RWPE2 (cell line): ENCODE measurements at regions not wholly inside any gene's neighbourhood (a gene's known extent, or its start where the extent isn't known, plus 50 kb on each side); places are given as distances from the start of the nearest gene placed in this dataset.

Experiments used
- ATAC-seq: fragments of 200-7000 bp; cut with Tn5 transposase; 3 replicates; pipeline ENCODE4 v1.9.1; 2021; ENCODE audit warnings: low read depth
- DNase-seq: peaks from one replicate; pipeline ENCODE4 v3.0.0-alpha.2; 2020; ENCODE audit warnings: low spot score
- H3K27ac ChIP-seq: fragments of 450-650 bp; 2 replicates; pipeline ENCODE4 v1.5.1; 2017; ENCODE audit warnings: mild to moderate bottlenecking; ENCODE audit not compliant: poor library complexity, severe bottlenecking
- H3K27me3 ChIP-seq: fragments of 250-450 bp; sonication (Bioruptor Pico); 2 replicates; pipeline ENCODE4 v1.5.1; 2021; ENCODE audit warnings: mild to moderate bottlenecking, moderate library complexity; ENCODE audit not compliant: insufficient read depth, poor library complexity, severe bottlenecking
- H3K36me3 ChIP-seq: fragments of 250-450 bp; sonication (Bioruptor Pico); 2 replicates; pipeline ENCODE4 v1.5.1; 2020; ENCODE audit warnings: low read depth, mild to moderate bottlenecking, moderate library complexity
- H3K4me1 ChIP-seq: fragments of 250-450 bp; sonication (Bioruptor Pico); 2 replicates; pipeline ENCODE4 v1.5.1; 2021; ENCODE audit warnings: mild to moderate bottlenecking, moderate library complexity; ENCODE audit not compliant: insufficient read depth, poor library complexity, severe bottlenecking
- H3K4me3 ChIP-seq: fragments of 250-450 bp; sonication (Bioruptor Pico); 2 replicates; pipeline ENCODE4 v1.5.1; 2021; ENCODE audit warnings: mild to moderate bottlenecking, moderate library complexity; ENCODE audit not compliant: severe bottlenecking
- H3K9me3 ChIP-seq: fragments of 250-450 bp; sonication (Bioruptor Pico); 2 replicates; pipeline ENCODE4 v1.5.1; 2021; ENCODE audit warnings: mild to moderate bottlenecking, moderate library complexity; ENCODE audit not compliant: severe bottlenecking
- CTCF ChIP-seq: fragments of 450-650 bp; IDR thresholded peaks from one replicate; pipeline ENCODE4 v1.5.1; 2017; ENCODE audit warnings: mild to moderate bottlenecking, moderate library complexity; ENCODE audit not compliant: poor library complexity, severe bottlenecking

GRCh38 chr4:33453436-33453835 is 2733.3 kb downstream of the PCDH7 start:
- no peaks in the 10 kb centered on the region for H3K36me3 ChIP-seq
- H3K9me3 ChIP-seq = no peaks in the 10 kb centered on the region
- no peaks in the 10 kb centered on the region for H3K27me3 ChIP-seq
- no peak overlapping the region for H3K27ac ChIP-seq
- no peak overlapping the region for H3K4me3 ChIP-seq
- ATAC-seq (no peak), DNase-seq (no peak)
- TF ChIP-seq CTCF = no peak
- H3K4me1 ChIP-seq = no peaks in the 10 kb centered on the region

DNA sequence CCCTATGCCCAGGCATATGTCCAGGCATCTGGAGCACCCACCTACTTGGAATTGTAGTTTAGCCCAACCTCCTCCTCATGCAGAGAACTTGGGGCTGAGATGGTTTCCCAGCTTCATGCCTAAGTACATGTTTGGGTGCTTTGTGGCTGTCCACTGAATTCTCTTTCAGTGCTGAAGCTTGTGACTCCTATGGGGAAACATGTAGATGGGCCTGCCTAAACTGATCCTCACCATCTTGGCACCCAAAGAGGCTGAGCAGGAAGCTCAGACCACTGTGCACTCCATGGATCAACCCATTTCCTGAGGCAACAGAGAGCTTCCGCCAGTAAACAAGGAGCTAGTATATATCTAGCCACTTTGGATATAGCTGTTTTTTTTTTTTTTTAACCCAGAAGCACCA is 2733.7 kb downstream of the PCDH7 start:
- no peaks in the 10 kb centered on the region for H3K27me3 ChIP-seq
- H3K36me3 ChIP-seq = no peaks in the 10 kb centered on the region
- no peaks in the 10 kb centered on the region for H3K9me3 ChIP-seq
- ATAC-seq = no peak
- no peak overlapping the region for H3K27ac ChIP-seq
- no peak overlapping the region for H3K4me3 ChIP-seq
- H3K4me1 ChIP-seq = no peaks in the 10 kb centered on the region
- no peak for DNase-seq
- no peak for TF ChIP-seq CTCF

- Histone ChIP-seq H3K4me1 (no peaks in the 10 kb centered on the region), H3K4me3 (no peak overlapping the region), H3K27me3 (no peaks in the 10 kb centered on the region), H3K36me3 (no peaks in the 10 kb centered on the region), H3K9me3 (no peaks in the 10 kb centered on the region), H3K27ac (no peak overlapping the region)
- no peak for ATAC-seq
- TF ChIP-seq CTCF = no peak
- no peak for DNase-seq
Measured at GRCh38 chr4:33465565-33465964, 2745.4 kb downstream of the PCDH7 start.

DNA sequence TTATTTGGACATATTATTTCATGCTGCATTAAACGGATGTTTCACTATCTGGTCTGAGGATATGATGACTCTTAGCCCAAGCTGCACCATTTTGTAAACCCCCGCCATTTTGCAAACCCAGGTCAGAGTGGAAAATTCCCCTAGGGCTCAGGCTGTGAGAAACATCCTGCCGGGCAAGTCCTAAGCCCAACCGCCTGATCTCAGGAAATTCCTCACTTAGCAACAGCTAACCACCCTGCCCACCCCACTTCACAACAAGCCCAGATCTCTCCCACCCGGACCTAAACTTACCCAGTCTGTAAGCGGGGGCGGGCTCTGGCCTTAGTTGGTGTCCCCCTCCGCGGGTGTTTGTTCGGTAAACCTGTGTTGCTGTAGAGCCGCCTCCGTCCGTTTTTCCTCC is 2747.1 kb downstream of the PCDH7 start:
- no peak for TF ChIP-seq CTCF
- DNase-seq = no peak
- no peaks in the 10 kb centered on the region for H3K36me3 ChIP-seq

GRCh38 chr4:33470805-33471204 is 2750.6 kb downstream of the PCDH7 start:
- H3K4me1 ChIP-seq = no peaks in the 10 kb centered on the region
- DNase-seq = no peak

More for the DNA sequence above, 2747.1 kb downstream of the PCDH7 start:
- no peak for ATAC-seq
- Histone ChIP-seq H3K4me1 (no peaks in the 10 kb centered on the region), H3K27ac (no peak overlapping the region), H3K27me3 (no peaks in the 10 kb centered on the region), H3K4me3 (no peak overlapping the region), H3K9me3 (no peaks in the 10 kb centered on the region)

More at GRCh38 chr4:33470805-33471204, 2750.6 kb downstream of the PCDH7 start:
- H3K27ac ChIP-seq = no peak overlapping the region
- no peak for ATAC-seq
- no peak overlapping the region for H3K4me3 ChIP-seq
- H3K27me3 ChIP-seq = no peaks in the 10 kb centered on the region
- no peaks in the 10 kb centered on the region for H3K36me3 ChIP-seq
- H3K9me3 ChIP-seq = no peaks in the 10 kb centered on the region
- TF ChIP-seq CTCF = no peak
